HepG2 (cell line): ENCODE measurements at regions not wholly inside any gene's neighbourhood (a gene's known extent, or its start where the extent isn't known, plus 50 kb on each side); places are given as distances from the start of the nearest gene placed in this dataset.

Experiments
- ATAC-seq: fragments of 200-7000 bp; cut with Tn5 transposase; 3 replicates; pipeline ENCODE4 v1.9.1; 2020; ENCODE audit warnings: mild to moderate bottlenecking, moderate library complexity
- BruUV-seq: library from RNA; stranded (reverse); fragments of 400-500 nt; replicated peaks from 2 replicates; lab custom pipeline; 2021; lab: Mats Ljungman, UMichigan
- CTCF ChIA-PET: fragments of 300-600 bp; formaldehyde crosslinking; extraction: SDS; loops from one replicate; lab custom pipeline; 2021; ENCODE audit warnings: low total read pairs, inconsistent platforms, low intra/inter-chr PET ratio; lab: Yijun Ruan, JAX
- POLR2A ChIA-PET: fragments of 350-600 bp; sonication (Branson Sonifier 250); formaldehyde crosslinking; loops from one replicate; lab custom pipeline; 2020; ENCODE audit warnings: antibody characterized with exemption, inconsistent platforms; lab: Yijun Ruan, JAX
- DNase-seq: peaks from one replicate; pipeline ENCODE4 v3.0.0-alpha.2; 2015; ENCODE audit warnings: low spot score
- FAIRE-seq: peaks from 3 replicates; lab custom pipeline; 2011; peaks lifted over from hg19 to GRCh38; lab: Jason Lieb, UNC
- H2AFZ ChIP-seq: one replicate; pipeline ENCODE4 v1.6.1; 2011; ENCODE audit warnings: low read length, inconsistent platforms
- H3K27ac ChIP-seq: fragments of 300-600 bp; 3 replicates; pipeline ENCODE4 v1.8.0; 2011; ENCODE audit warnings: mixed run types, mild to moderate bottlenecking, mixed read lengths, low read length, inconsistent platforms; ENCODE audit not compliant: insufficient read depth; ENCODE audit errors: extremely low read length
- H3K27me3 ChIP-seq, 2 experiments: fragments of 200-600 bp in 1 of 2; 2 replicates in 1 of 2; 3 replicates in 1 of 2; pipeline versions ENCODE4 v1.6.0 to v1.8.0; 2011; ENCODE audit warnings: low read length in 2 of 2, mild to moderate bottlenecking in 2 of 2, moderate library complexity in 2 of 2, inconsistent platforms in 1 of 2; ENCODE audit not compliant: insufficient read depth in 2 of 2, control insufficient read depth in 1 of 2
- H3K36me3 ChIP-seq, 2 experiments: fragments of 200-600 bp in 1 of 2; replicated peaks in 1 of 2; 2 replicates in 1 of 2; 3 replicates in 1 of 2; pipeline versions ENCODE4 v1.5.1 to v1.8.0; 2011; ENCODE audit warnings: low read length in 2 of 2, inconsistent platforms in 1 of 2; ENCODE audit not compliant: insufficient read depth in 2 of 2, control insufficient read depth in 1 of 2
- H3K4me1 ChIP-seq: 2 replicates; pipeline ENCODE4 v1.5.1; 2012; ENCODE audit warnings: low read length, inconsistent platforms; ENCODE audit not compliant: insufficient read depth
- H3K4me2 ChIP-seq: 2 replicates; pipeline ENCODE4 v1.6.0; 2011; ENCODE audit warnings: low read depth, low read length, inconsistent platforms
- H3K4me3 ChIP-seq, 3 experiments: fragments of 200-600 bp in 1 of 3; sonication (generic), shearing (Covaris generic) in 1 of 3; replicated peaks in 1 of 3; 2 replicates each; pipeline ENCODE4 v1.5.1; 2011 to 2016; ENCODE audit warnings: low read length in 3 of 3, inconsistent platforms in 2 of 3, low read depth in 2 of 3, mild to moderate bottlenecking in 2 of 3, control low read depth in 1 of 3, mixed read lengths in 1 of 3; ENCODE audit not compliant: insufficient read depth in 1 of 3
- H3K79me2 ChIP-seq: one replicate; pipeline ENCODE4 v1.6.1; 2011; ENCODE audit warnings: low read length, inconsistent platforms; ENCODE audit not compliant: insufficient read depth
- H3K9ac ChIP-seq: 2 replicates; pipeline ENCODE4 v1.6.0; 2011; ENCODE audit warnings: mild to moderate bottlenecking, low read depth, low read length, inconsistent platforms; ENCODE audit not compliant: insufficient read depth
- H3K9me3 ChIP-seq: 2 replicates; pipeline ENCODE4 v1.5.1; 2012; ENCODE audit warnings: mild to moderate bottlenecking, low read length
- H4K20me1 ChIP-seq: 2 replicates; pipeline ENCODE4 v1.6.0; 2011; ENCODE audit warnings: inconsistent platforms, mild to moderate bottlenecking, low read length, moderate library complexity; ENCODE audit not compliant: insufficient read depth
- IKZF5 ChIP-seq: IDR thresholded peaks from 2 replicates; pipeline ENCODE4 v1.6.1; 2018; ENCODE audit warnings: missing genetic modification reagents, mild to moderate bottlenecking, missing compliant biosample characterization
- KLF6 ChIP-seq: IDR thresholded peaks from 2 replicates; pipeline ENCODE4 v1.8.0; 2016; ENCODE audit warnings: missing biosample characterization, missing genetic modification reagents
- MLLT10 ChIP-seq: sonication (generic); formaldehyde crosslinking; IDR thresholded peaks from 2 replicates; pipeline ENCODE4 v1.4.0; 2020; ENCODE audit warnings: missing genetic modification reagents
- MTA1 ChIP-seq: sonication (generic); formaldehyde crosslinking; IDR thresholded peaks from 2 replicates; pipeline ENCODE4 v1.4.0; 2020; ENCODE audit warnings: missing genetic modification reagents, mild to moderate bottlenecking, borderline replicate concordance
- NRL ChIP-seq: sonication (generic); formaldehyde crosslinking; IDR thresholded peaks from 2 replicates; pipeline ENCODE4 v1.5.0; 2020; ENCODE audit warnings: missing genetic modification reagents, mild to moderate bottlenecking, moderate library complexity, borderline replicate concordance
- SP2 ChIP-seq: sonication (generic); formaldehyde crosslinking; IDR thresholded peaks from 2 replicates; pipeline ENCODE4 v1.5.1; 2020; ENCODE audit warnings: mild to moderate bottlenecking, missing genetic modification reagents
- ZBTB26 ChIP-seq: IDR thresholded peaks from 2 replicates; pipeline ENCODE4 v1.6.1; 2016; ENCODE audit warnings: missing compliant biosample characterization, missing genetic modification reagents, borderline replicate concordance
- ZFP37 ChIP-seq: sonication (generic); formaldehyde crosslinking; IDR thresholded peaks from 2 replicates; pipeline ENCODE4 v1.4.0; 2020; ENCODE audit warnings: missing genetic modification reagents, borderline replicate concordance
- ZNF296 ChIP-seq: sonication (generic); formaldehyde crosslinking; conservative IDR thresholded peaks from 2 replicates; pipeline ENCODE4 v1.5.0; 2020; ENCODE audit warnings: mild to moderate bottlenecking, missing genetic modification reagents
- ZNF800 ChIP-seq: sonication (generic); formaldehyde crosslinking; IDR thresholded peaks from 2 replicates; pipeline ENCODE4 v1.4.0; 2020; ENCODE audit warnings: missing genetic modification reagents
- in situ Hi-C: cut with HindIII; loops from 2 replicates; pipeline ENCODE4 v1.10.0; 2017; ENCODE audit warnings: low pct_unique_long_range_greater_than_20kb; ENCODE audit not compliant: extremely low pct_ligation_motif_present
- intact Hi-C: fragments of 100-400 bp; cut with micrococcal nuclease; formaldehyde crosslinking; loops from one replicate; pipeline ENCODE4 v1.10.0; 2022; ENCODE audit not compliant: unreplicated experiment
- TF ChIP-seq, protein P1 (sequence below): sonication (generic); formaldehyde crosslinking; IDR thresholded peaks from 2 replicates; pipeline ENCODE4 v1.8.1; 2023; ENCODE audit warnings: missing genetic modification reagents, inconsistent platforms, borderline replicate concordance
- TF ChIP-seq, protein P2 (sequence below): sonication (generic); formaldehyde crosslinking; IDR thresholded peaks from 2 replicates; pipeline ENCODE4 v1.8.1; 2022; ENCODE audit warnings: low read depth, mild to moderate bottlenecking, missing genetic modification reagents
- TF ChIP-seq, protein P3 (sequence below): sonication (generic); formaldehyde crosslinking; IDR thresholded peaks from 2 replicates; pipeline ENCODE4 v1.4.0; 2020; ENCODE audit warnings: missing genetic modification reagents

- no peak overlapping the region for H2AFZ ChIP-seq
- DNase-seq (no peak), FAIRE-seq (no peak), ATAC-seq (no peak)
- ChIA-PET POLR2A (no interaction called here), CTCF (no interaction called here)
- H4K20me1 ChIP-seq: no peaks in the 10 kb centered on the region
- BruUV-seq: no TSS peak
- H3K79me2 ChIP-seq: no peaks in the 10 kb centered on the region
- no peak overlapping the region for H3K4me2 ChIP-seq
- intact Hi-C loops: no loop called here
- H3K9me3 ChIP-seq: no peaks in the 10 kb centered on the region
- H3K9ac ChIP-seq: no peak overlapping the region
- H3K4me1 ChIP-seq: 0 out of 2 replicates have a peak, but pooled peaks cover 4% of the 10 kb centered on the region
- in situ Hi-C loops: no loop called here
- no peaks in the 10 kb centered on the region for H3K36me3 ChIP-seq
- H3K4me3 ChIP-seq: no peak overlapping the region
- H3K27me3 ChIP-seq: no peaks in the 10 kb centered on the region
- no peak overlapping the region for H3K27ac ChIP-seq
- TF ChIP-seq, protein P1, sequence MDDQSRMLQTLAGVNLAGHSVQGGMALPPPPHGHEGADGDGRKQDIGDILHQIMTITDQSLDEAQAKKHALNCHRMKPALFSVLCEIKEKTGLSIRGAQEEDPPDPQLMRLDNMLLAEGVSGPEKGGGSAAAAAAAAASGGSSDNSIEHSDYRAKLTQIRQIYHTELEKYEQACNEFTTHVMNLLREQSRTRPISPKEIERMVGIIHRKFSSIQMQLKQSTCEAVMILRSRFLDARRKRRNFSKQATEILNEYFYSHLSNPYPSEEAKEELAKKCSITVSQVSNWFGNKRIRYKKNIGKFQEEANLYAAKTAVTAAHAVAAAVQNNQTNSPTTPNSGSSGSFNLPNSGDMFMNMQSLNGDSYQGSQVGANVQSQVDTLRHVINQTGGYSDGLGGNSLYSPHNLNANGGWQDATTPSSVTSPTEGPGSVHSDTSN (CRISPR knock-in tag): no peak
- TF ChIP-seq ZBTB26 (CRISPR knock-in tag) (no peak), MLLT10 (no peak), ZNF800 (CRISPR knock-in tag) (no peak), MTA1 (CRISPR knock-in tag) (no peak), ZFP37 (CRISPR knock-in tag) (no peak), IKZF5 (CRISPR knock-in tag) (no peak), NRL (CRISPR knock-in tag) (no peak), ZNF296 (CRISPR knock-in tag) (no peak), SP2 (no peak), KLF6 (no peak)
- TF ChIP-seq, protein P2, sequence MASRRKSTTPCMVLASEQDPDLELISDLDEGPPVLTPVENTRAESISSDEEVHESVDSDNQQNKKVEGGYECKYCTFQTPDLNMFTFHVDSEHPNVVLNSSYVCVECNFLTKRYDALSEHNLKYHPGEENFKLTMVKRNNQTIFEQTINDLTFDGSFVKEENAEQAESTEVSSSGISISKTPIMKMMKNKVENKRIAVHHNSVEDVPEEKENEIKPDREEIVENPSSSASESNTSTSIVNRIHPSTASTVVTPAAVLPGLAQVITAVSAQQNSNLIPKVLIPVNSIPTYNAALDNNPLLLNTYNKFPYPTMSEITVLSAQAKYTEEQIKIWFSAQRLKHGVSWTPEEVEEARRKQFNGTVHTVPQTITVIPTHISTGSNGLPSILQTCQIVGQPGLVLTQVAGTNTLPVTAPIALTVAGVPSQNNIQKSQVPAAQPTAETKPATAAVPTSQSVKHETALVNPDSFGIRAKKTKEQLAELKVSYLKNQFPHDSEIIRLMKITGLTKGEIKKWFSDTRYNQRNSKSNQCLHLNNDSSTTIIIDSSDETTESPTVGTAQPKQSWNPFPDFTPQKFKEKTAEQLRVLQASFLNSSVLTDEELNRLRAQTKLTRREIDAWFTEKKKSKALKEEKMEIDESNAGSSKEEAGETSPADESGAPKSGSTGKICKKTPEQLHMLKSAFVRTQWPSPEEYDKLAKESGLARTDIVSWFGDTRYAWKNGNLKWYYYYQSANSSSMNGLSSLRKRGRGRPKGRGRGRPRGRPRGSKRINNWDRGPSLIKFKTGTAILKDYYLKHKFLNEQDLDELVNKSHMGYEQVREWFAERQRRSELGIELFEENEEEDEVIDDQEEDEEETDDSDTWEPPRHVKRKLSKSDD (CRISPR knock-in tag): no peak
- TF ChIP-seq, protein P3, sequence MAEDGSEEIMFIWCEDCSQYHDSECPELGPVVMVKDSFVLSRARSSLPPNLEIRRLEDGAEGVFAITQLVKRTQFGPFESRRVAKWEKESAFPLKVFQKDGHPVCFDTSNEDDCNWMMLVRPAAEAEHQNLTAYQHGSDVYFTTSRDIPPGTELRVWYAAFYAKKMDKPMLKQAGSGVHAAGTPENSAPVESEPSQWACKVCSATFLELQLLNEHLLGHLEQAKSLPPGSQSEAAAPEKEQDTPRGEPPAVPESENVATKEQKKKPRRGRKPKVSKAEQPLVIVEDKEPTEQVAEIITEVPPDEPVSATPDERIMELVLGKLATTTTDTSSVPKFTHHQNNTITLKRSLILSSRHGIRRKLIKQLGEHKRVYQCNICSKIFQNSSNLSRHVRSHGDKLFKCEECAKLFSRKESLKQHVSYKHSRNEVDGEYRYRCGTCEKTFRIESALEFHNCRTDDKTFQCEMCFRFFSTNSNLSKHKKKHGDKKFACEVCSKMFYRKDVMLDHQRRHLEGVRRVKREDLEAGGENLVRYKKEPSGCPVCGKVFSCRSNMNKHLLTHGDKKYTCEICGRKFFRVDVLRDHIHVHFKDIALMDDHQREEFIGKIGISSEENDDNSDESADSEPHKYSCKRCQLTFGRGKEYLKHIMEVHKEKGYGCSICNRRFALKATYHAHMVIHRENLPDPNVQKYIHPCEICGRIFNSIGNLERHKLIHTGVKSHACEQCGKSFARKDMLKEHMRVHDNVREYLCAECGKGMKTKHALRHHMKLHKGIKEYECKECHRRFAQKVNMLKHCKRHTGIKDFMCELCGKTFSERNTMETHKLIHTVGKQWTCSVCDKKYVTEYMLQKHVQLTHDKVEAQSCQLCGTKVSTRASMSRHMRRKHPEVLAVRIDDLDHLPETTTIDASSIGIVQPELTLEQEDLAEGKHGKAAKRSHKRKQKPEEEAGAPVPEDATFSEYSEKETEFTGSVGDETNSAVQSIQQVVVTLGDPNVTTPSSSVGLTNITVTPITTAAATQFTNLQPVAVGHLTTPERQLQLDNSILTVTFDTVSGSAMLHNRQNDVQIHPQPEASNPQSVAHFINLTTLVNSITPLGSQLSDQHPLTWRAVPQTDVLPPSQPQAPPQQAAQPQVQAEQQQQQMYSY (CRISPR knock-in tag): no peak
Observed at GRCh38 chr12:76633415-76633814, 73.8 kb upstream of the OSBPL8 start.
